T47D (cell line): ENCODE measurements at regions not wholly inside any gene's neighbourhood (a gene's known extent, or its start where the extent isn't known, plus 50 kb on each side); places are given as distances from the start of the nearest gene placed in this dataset.
"Not testable (repeated sequence)": the region's sequence is repeated elsewhere in the genome, so short reads cannot be mapped to it uniquely, and the experiment has no call there.

ENCODE experiments used
- DNase-seq, 2 experiments: peaks; one replicate each; pipeline versions ENCODE4 v3.0.0 to v3.0.0-alpha.2; 2011 to 2012; ENCODE audit warnings: low read depth in 1 of 2, low spot score in 1 of 2
- JUND ChIP-seq: IDR thresholded peaks from 2 replicates; pipeline ENCODE4 v1.6.1; 2012; ENCODE audit warnings: low read depth
- in situ Hi-C: cut with HindIII; loops from 2 replicates; pipeline ENCODE4 v1.10.0; 2016; ENCODE audit warnings: low sequenced_read_pairs, low pct_unique_long_range_greater_than_20kb

- no peak for TF ChIP-seq JUND
- no peak for DNase-seq
- in situ Hi-C loops: no loop called here
Observed at GRCh38 chr1:185397183-185397582, 80.1 kb upstream of the IVNS1ABP start.

- in situ Hi-C loops: no loop called here
- no peak for DNase-seq
- TF ChIP-seq JUND: no peak
Observed at GRCh38 chr1:185396126-185396525, 79.1 kb upstream of the IVNS1ABP start.

- in situ Hi-C loops: no loop called here
- peak in 1 of 2 experiments; percentile 31 for DNase-seq
- TF ChIP-seq JUND: no peak
Observed at GRCh38 chr1:185393815-185394214, 76.8 kb upstream of the IVNS1ABP start.

GRCh38 chr1:185393205-185393604 lies 76.2 kb upstream of the IVNS1ABP start:
- TF ChIP-seq JUND: no peak
- no peak for DNase-seq
- in situ Hi-C loops: no loop called here

- no peak for TF ChIP-seq JUND
- in situ Hi-C loops: no loop called here
- no peak for DNase-seq
Observed at GRCh38 chr1:185388815-185389214, 71.8 kb upstream of the IVNS1ABP start.

GRCh38 chr1:185388346-185388745 lies 71.3 kb upstream of the IVNS1ABP start:
- DNase-seq: no peak
- in situ Hi-C loops: no loop called here
- TF ChIP-seq JUND: no peak

- no peak for TF ChIP-seq JUND
- no peak for DNase-seq
- in situ Hi-C loops: no loop called here
Observed at GRCh38 chr1:185385991-185386390, 68.9 kb upstream of the IVNS1ABP start.

- DNase-seq, in situ Hi-C loops: not testable (repeated sequence)
Observed at GRCh38 chr1:185383805-185384204, 66.8 kb upstream of the IVNS1ABP start.

- no peak for TF ChIP-seq JUND
- in situ Hi-C loops: no loop called here
Observed at GRCh38 chr1:185377831-185378230, 60.8 kb upstream of the IVNS1ABP start.

GRCh38 chr1:185376840-185377635 lies 60.0 kb upstream of the IVNS1ABP start:
- DNase-seq: no peak
- no peak for TF ChIP-seq JUND
- in situ Hi-C loops: no loop called here

More at GRCh38 chr1:185377831-185378230, 60.8 kb upstream of the IVNS1ABP start:
- no peak for DNase-seq

GRCh38 chr1:185376288-185376687 lies 59.2 kb upstream of the IVNS1ABP start:
- no peak for TF ChIP-seq JUND
- no peak for DNase-seq
- in situ Hi-C loops: no loop called here

- no peak for TF ChIP-seq JUND
- DNase-seq: no peak
- in situ Hi-C loops: no loop called here
Observed at GRCh38 chr1:185375583-185375982, 58.5 kb upstream of the IVNS1ABP start.

GRCh38 chr1:185373813-185374529 lies 56.9 kb upstream of the IVNS1ABP start:
- no peak for TF ChIP-seq JUND
- DNase-seq: no peak
- in situ Hi-C loops: no loop called here

- in situ Hi-C loops: no loop called here
- no peak for TF ChIP-seq JUND
- DNase-seq: no peak
Observed at GRCh38 chr1:185369786-185370185, 52.7 kb upstream of the IVNS1ABP start.
